ENCODE measurements at regions not wholly inside any gene's neighbourhood (a gene's known extent, or its start where the extent isn't known, plus 50 kb on each side); places are given as distances from the start of the nearest gene placed in this dataset.

DNA sequence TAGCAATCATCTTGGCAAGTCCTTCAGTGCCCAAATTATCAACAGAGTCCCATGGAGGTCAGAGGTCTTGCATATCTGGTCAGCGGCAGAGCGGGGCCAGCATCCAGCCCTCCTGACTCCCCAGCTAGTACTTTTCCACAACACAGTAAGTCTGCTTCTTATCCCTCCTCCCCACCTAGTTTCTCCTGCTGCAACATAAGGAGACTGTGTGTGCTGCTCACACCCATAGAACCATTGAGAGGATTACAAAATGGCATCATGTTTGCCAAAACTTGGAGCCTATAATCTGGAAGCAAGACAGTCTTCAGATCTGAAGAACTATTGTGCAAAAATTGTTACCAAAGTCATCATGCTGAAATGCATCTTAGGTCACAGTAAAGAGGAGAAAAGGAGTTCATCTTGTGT is 125.8 kb upstream of the ZNF366 start:
- Histone ChIP-seq H3K27ac (ENCODE audit: extremely low read depth, low read depth, low read length) (no peak overlapping the region), H4K20me1 (replicated peaks; ENCODE audit: control insufficient read depth, insufficient read depth, low read length) (no peaks in the 10 kb centered on the region), H3K4me1 (replicated peaks in 1 of 2; ENCODE audit: control insufficient read depth in 2 of 2, insufficient read depth in 2 of 2, low read length in 2 of 2) (peaks cover 11 to 19% of the 10 kb centered on the region in 2 experiments; a peak in 3 of 5 replicates), H3K9ac (ENCODE audit: insufficient read depth in 1 of 2, low read depth in 2 of 2, low read length in 2 of 2) (peak overlapping the region in 1 of 2 experiments; percentile 38; a peak in 1 of 4 replicates), H3K4me3 (no peak overlapping the region), H3K36me3 (ENCODE audit: control insufficient read depth, insufficient read depth, low read length) (no peaks in the 10 kb centered on the region), H3K4me2 (ENCODE audit: insufficient read depth, low read length) (peak overlapping the region; percentile 53), H2AFZ (ENCODE audit: low read depth, low read length) (peak overlapping the region; percentile 37), H3K9me1 (ENCODE audit: control insufficient read depth, insufficient read depth, low read length) (no peaks in the 10 kb centered on the region), H3K27me3 (ENCODE audit: control insufficient read depth in 2 of 2, insufficient read depth in 2 of 2, low read length in 2 of 2) (no peaks in the 10 kb centered on the region), H3K9me3 (replicated peaks; ENCODE audit: control insufficient read depth, insufficient read depth, low read depth, low read length) (no peaks in the 10 kb centered on the region), H3K79me2 (ENCODE audit: control insufficient read depth, insufficient read depth, low read length) (no peaks in the 10 kb centered on the region)
- ChIA-PET CTCF (ENCODE audit: low intra/inter-chr PET ratio) (interaction anchor here (0.7 kb wide), 1 partner anchor 278 kb away, joined by 3 read pairs; no protein-coding TSS in a partner anchor), POLR2A (interaction anchor here (1.3 kb wide), 1 partner anchor 32 kb away, joined by 3 read pairs; no protein-coding TSS in a partner anchor)
- in situ Hi-C loops (cut with MboI), result no loop called here
- FAIRE-seq, result peak; percentile 86
- intact Hi-C loops (cut with micrococcal nuclease), result no loop called here
- WGBS (ENCODE audit: insufficient coverage, low coverage, missing lambda C conversion rate), result 4% methylated on average over 2 of the region's 2 CpGs
- peak in 2 of 4 experiments; percentile 66 to 71 for DNase-seq (ENCODE audit: extremely low read depth in 1 of 4, low spot score in 3 of 4)
- ATAC-seq, result peak; percentile 73
- no TSS peak for BruUV-seq (replicated peaks)
- TF ChIP-seq TFAM (CRISPR knock-in tag; conservative IDR thresholded peaks at IDR 0.05) (no peak), RCOR1 (IDR thresholded peaks at IDR 0.05; ENCODE audit: borderline replicate concordance in 1 of 2, low read depth in 2 of 2, low read length in 2 of 2) (peak in 1 of 2 experiments; percentile 20; a peak in 1 of 4 replicates), NR2C1 (IDR thresholded peaks at IDR 0.05) (no peak), NR2C1 (tag; IDR thresholded peaks at IDR 0.05) (peak; percentile 40; the same call in 1 of the 2 replicates), RBM14 (IDR thresholded peaks at IDR 0.05; ENCODE audit: borderline replicate concordance, insufficient read depth, low read depth, low read length) (no peak), CBFA2T3 (IDR thresholded peaks at IDR 0.05) (0 out of 2 replicates have a peak, but pooled peaks have one; percentile 44), HDAC1 (IDR thresholded peaks at IDR 0.05) (no peak), NR1H2 (CRISPR knock-in tag; IDR thresholded peaks at IDR 0.05) (no peak), JUNB (CRISPR knock-in tag; conservative IDR thresholded peaks at IDR 0.05) (no peak), ZNF696 (CRISPR knock-in tag; conservative IDR thresholded peaks at IDR 0.05) (no peak), ZEB2 (IDR thresholded peaks at IDR 0.05) (no peak), PHF8 (IDR thresholded peaks at IDR 0.05; ENCODE audit: borderline replicate concordance, low read length) (no peak), SRSF1 (IDR thresholded peaks at IDR 0.05; ENCODE audit: low read depth, low read length) (no peak), SETDB1 (IDR thresholded peaks at IDR 0.05; ENCODE audit: low read length) (no peak), NFXL1 (CRISPR knock-in tag; IDR thresholded peaks at IDR 0.05) (no peak), CBFA2T2 (conservative IDR thresholded peaks at IDR 0.05) (0 out of 2 replicates have a peak, but pooled peaks have one; percentile 14), CHD2 (IDR thresholded peaks at IDR 0.05; ENCODE audit: low read depth, low read length) (no peak), TEAD1 (CRISPR knock-in tag; IDR thresholded peaks at IDR 0.05) (no peak), NR4A1 (CRISPR knock-in tag; IDR thresholded peaks at IDR 0.05) (no peak), NR4A1 (tag; IDR thresholded peaks at IDR 0.05) (no peak), ZNF253 (CRISPR knock-in tag; conservative IDR thresholded peaks at IDR 0.05) (no peak), ZNF780A (CRISPR knock-in tag; IDR thresholded peaks at IDR 0.05) (no peak), CTBP1 (IDR thresholded peaks at IDR 0.05; ENCODE audit: borderline replicate concordance) (no peak)
- TF ChIP-seq, protein P1, sequence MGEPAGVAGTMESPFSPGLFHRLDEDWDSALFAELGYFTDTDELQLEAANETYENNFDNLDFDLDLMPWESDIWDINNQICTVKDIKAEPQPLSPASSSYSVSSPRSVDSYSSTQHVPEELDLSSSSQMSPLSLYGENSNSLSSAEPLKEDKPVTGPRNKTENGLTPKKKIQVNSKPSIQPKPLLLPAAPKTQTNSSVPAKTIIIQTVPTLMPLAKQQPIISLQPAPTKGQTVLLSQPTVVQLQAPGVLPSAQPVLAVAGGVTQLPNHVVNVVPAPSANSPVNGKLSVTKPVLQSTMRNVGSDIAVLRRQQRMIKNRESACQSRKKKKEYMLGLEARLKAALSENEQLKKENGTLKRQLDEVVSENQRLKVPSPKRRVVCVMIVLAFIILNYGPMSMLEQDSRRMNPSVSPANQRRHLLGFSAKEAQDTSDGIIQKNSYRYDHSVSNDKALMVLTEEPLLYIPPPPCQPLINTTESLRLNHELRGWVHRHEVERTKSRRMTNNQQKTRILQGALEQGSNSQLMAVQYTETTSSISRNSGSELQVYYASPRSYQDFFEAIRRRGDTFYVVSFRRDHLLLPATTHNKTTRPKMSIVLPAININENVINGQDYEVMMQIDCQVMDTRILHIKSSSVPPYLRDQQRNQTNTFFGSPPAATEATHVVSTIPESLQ (CRISPR knock-in tag; IDR thresholded peaks at IDR 0.05), result no peak
- TF ChIP-seq, protein P2, sequence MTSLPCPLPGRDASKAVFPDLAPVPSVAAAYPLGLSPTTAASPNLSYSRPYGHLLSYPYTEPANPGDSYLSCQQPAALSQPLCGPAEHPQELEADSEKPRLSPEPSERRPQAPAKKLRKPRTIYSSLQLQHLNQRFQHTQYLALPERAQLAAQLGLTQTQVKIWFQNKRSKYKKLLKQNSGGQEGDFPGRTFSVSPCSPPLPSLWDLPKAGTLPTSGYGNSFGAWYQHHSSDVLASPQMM (CRISPR knock-in tag; IDR thresholded peaks at IDR 0.05), result no peak
